GM19238 (cell line): ENCODE measurements at regions not wholly inside any gene's neighbourhood (a gene's known extent, or its start where the extent isn't known, plus 50 kb on each side); places are given as distances from the start of the nearest gene placed in this dataset.
A peak's percentile ranks its signal among the peaks of the same experiment; 100 is the strongest.

ENCODE experiments used
- DNase-seq: peaks from one replicate; pipeline ENCODE4 v3.0.0; 2011; ENCODE audit warnings: low spot score; ENCODE audit not compliant: insufficient read length

GRCh38 chr18:46265196-46266156, 161.3 kb downstream of the HAUS1 start:
- DNase-seq, result no peak

- DNase-seq, result no peak
These were observed 162.3 kb downstream of the HAUS1 start for GRCh38 chr18:46266473-46266872.

- no peak for DNase-seq
These were observed 164.5 kb downstream of the HAUS1 start for GRCh38 chr18:46268671-46269070.

GRCh38 chr18:46269275-46269674, 165.1 kb downstream of the HAUS1 start:
- no peak for DNase-seq

- no peak for DNase-seq
These were observed 167.3 kb downstream of the HAUS1 start for GRCh38 chr18:46271488-46271887.

- no peak for DNase-seq
These were observed 169.7 kb downstream of the HAUS1 start for GRCh38 chr18:46273861-46274260.

GRCh38 chr18:46274266-46274665, 170.1 kb downstream of the HAUS1 start:
- DNase-seq, result no peak

- DNase-seq, result no peak
These were observed 171.2 kb downstream of the HAUS1 start for GRCh38 chr18:46275370-46275769.

- no peak for DNase-seq
These were observed 172.6 kb downstream of the HAUS1 start for GRCh38 chr18:46276748-46277147.

GRCh38 chr18:46278481-46279465, 174.6 kb downstream of the HAUS1 start:
- DNase-seq, result no peak

- no peak for DNase-seq
These were observed 175.5 kb downstream of the HAUS1 start for GRCh38 chr18:46279673-46280072.

GRCh38 chr18:46281185-46282176, 177.3 kb downstream of the HAUS1 start:
- peak; percentile 51 for DNase-seq

GRCh38 chr18:46282177-46282570, 178.0 kb downstream of the HAUS1 start:
- no peak for DNase-seq

- DNase-seq, result no peak
These were observed 178.5 kb downstream of the HAUS1 start for GRCh38 chr18:46282646-46283045.

GRCh38 chr18:46283268-46283667, 179.1 kb downstream of the HAUS1 start:
- no peak for DNase-seq

GRCh38 chr18:46283895-46284295, 179.7 kb downstream of the HAUS1 start:
- DNase-seq, result no peak

- DNase-seq, result no peak
These were observed 185.3 kb downstream of the HAUS1 start for GRCh38 chr18:46289463-46289862.

GRCh38 chr18:46289931-46290330, 185.7 kb downstream of the HAUS1 start:
- no peak for DNase-seq

- no peak for DNase-seq
These were observed 186.3 kb downstream of the HAUS1 start for GRCh38 chr18:46290440-46291020.

GRCh38 chr18:46291149-46291548, 187.0 kb downstream of the HAUS1 start:
- no peak for DNase-seq
